ENCODE measurements at regions not wholly inside any gene's neighbourhood (a gene's known extent, or its start where the extent isn't known, plus 50 kb on each side); places are given as distances from the start of the nearest gene placed in this dataset.
A peak's percentile ranks its signal among the peaks of the same experiment; 100 is the strongest.

- Mint-ChIP-seq H3K4me1 (peaks cover 0 to 13% of the 10 kb centered on the region in 2 experiments; a peak in 1 of 4 replicates), H3K9me3 (no peaks in the 10 kb centered on the region), H3K27ac (peak overlapping the region in 1 of 3 experiments; percentile 45; a peak in 1 of 7 replicates), H3K36me3 (ENCODE audit: insufficient read depth in 1 of 3, low read depth in 3 of 3) (no peaks in the 10 kb centered on the region), H3K4me3 (no peak overlapping the region), H3K27me3 (ENCODE audit: low read depth) (no peaks in the 10 kb centered on the region; the same call in 1 of the 2 replicates)
- Histone ChIP-seq H3K27me3 (ENCODE audit: insufficient read depth, low read length) (no peaks in the 10 kb centered on the region), H3K79me2 (ENCODE audit: insufficient read depth, low read length) (no peaks in the 10 kb centered on the region), H4K20me1 (ENCODE audit: control insufficient read depth, insufficient read depth, insufficient read length) (no peaks in the 10 kb centered on the region), H3T11ph (ENCODE audit: low read length) (no peak overlapping the region), H3K18ac (ENCODE audit: insufficient read length, low read depth, low read length) (no peak overlapping the region), H4K8ac (replicated peaks; ENCODE audit: insufficient read length, low read depth, low read length) (no peak overlapping the region), H3K56ac (ENCODE audit: insufficient read length, low read depth, low read length) (no peak overlapping the region), H2BK120ac (ENCODE audit: low read depth, low read length, poor library complexity, severe bottlenecking) (no peak overlapping the region), H3K14ac (ENCODE audit: insufficient read depth, low read length) (no peak overlapping the region), H2BK20ac (ENCODE audit: low read depth, low read length, poor library complexity, severe bottlenecking) (no peak overlapping the region), H2BK15ac (ENCODE audit: low read depth, low read length) (no peak overlapping the region), H3K23ac (ENCODE audit: insufficient read length, low read depth, low read length) (no peak overlapping the region), H3K9ac (ENCODE audit: extremely low read depth, insufficient read length, low read length) (no peak overlapping the region), H3K4ac (ENCODE audit: low read depth, low read length) (no peak overlapping the region), H2BK5ac (ENCODE audit: insufficient read length, low read length) (no peak overlapping the region), H3K9me3 (ENCODE audit: control insufficient read depth, low read depth, low read length) (no peaks in the 10 kb centered on the region), H4K91ac (ENCODE audit: insufficient read length, low read depth, low read length) (no peak overlapping the region), H3K4me2 (ENCODE audit: insufficient read depth, insufficient read length, low read length) (no peak overlapping the region), H4K5ac (ENCODE audit: insufficient read length, low read depth, low read length) (no peak overlapping the region), H3K4me1 (ENCODE audit: insufficient read depth, low read length) (no peaks in the 10 kb centered on the region; the same call in 1 of the 2 replicates), H3K79me1 (ENCODE audit: insufficient read depth, low read depth, low read length, poor library complexity, severe bottlenecking) (no peaks in the 10 kb centered on the region), H3K27ac (ENCODE audit: insufficient read length, low read depth, low read length) (no peak overlapping the region), H3K23me2 (ENCODE audit: insufficient read length, low read depth, low read length, poor library complexity, severe bottlenecking) (no peaks in the 10 kb centered on the region), H2AK5ac (ENCODE audit: insufficient read length, low read length) (no peak overlapping the region), H2BK12ac (ENCODE audit: insufficient read length, low read depth, low read length) (no peak overlapping the region), H2AFZ (ENCODE audit: low read length) (no peak overlapping the region)
- DNase-seq = no peak
- WGBS (ENCODE audit: extremely low coverage, insufficient read length, low lambda C conversion rate) = no CpG with 5 or more reads among the region's 9 CpGs
- no peak for TF ChIP-seq CTCF (conservative IDR thresholded peaks at IDR 0.05)
Observed at GRCh38 chr15:29334544-29334943, 64.9 kb upstream of the NSMCE3 start.

Data from H9 (cell line).